NCI-H2227 (cell line): ENCODE measurements at regions not wholly inside any gene's neighbourhood (a gene's known extent, or its start where the extent isn't known, plus 50 kb on each side); places are given as distances from the start of the nearest gene placed in this dataset.

Experiments
- DNase-seq: peaks from one replicate; lab custom pipeline; 2025; ENCODE audit not compliant: unreplicated experiment; lab: John Stamatoyannopoulos, UW

GRCh38 chr10:88196291-88196690 is 332.9 kb downstream of the PTEN start:
- no peak for DNase-seq

GRCh38 chr10:88198023-88198422 is 334.6 kb downstream of the PTEN start:
- no peak for DNase-seq

- no peak for DNase-seq
These were observed 337.0 kb downstream of the PTEN start for GRCh38 chr10:88200312-88201032.

- no peak for DNase-seq
These were observed 342.5 kb downstream of the PTEN start for GRCh38 chr10:88205842-88206446.

GRCh38 chr10:88207121-88207546 is 343.7 kb downstream of the PTEN start:
- DNase-seq, result no peak

GRCh38 chr10:88209231-88209630 is 345.8 kb downstream of the PTEN start:
- no peak for DNase-seq

- DNase-seq, result no peak
These were observed 346.6 kb downstream of the PTEN start for GRCh38 chr10:88209837-88210561.

GRCh38 chr10:88211230-88211629 is 347.8 kb downstream of the PTEN start:
- DNase-seq, result no peak

- DNase-seq, result no peak
These were observed 348.6 kb downstream of the PTEN start for GRCh38 chr10:88212069-88212468.

GRCh38 chr10:88213065-88213605 is 349.7 kb downstream of the PTEN start:
- DNase-seq, result no peak

GRCh38 chr10:88216976-88217375 is 353.6 kb downstream of the PTEN start:
- DNase-seq, result peak; percentile 60

- DNase-seq, result no peak
These were observed 354.9 kb downstream of the PTEN start for GRCh38 chr10:88218362-88218761.

- DNase-seq, result no peak
These were observed 356.3 kb downstream of the PTEN start for GRCh38 chr10:88219753-88220152.

GRCh38 chr10:88221010-88221973 is 357.9 kb downstream of the PTEN start:
- no peak for DNase-seq

GRCh38 chr10:88222881-88223280 is 359.5 kb downstream of the PTEN start:
- DNase-seq, result no peak
